ENCODE measurements at regions not wholly inside any gene's neighbourhood (a gene's known extent, or its start where the extent isn't known, plus 50 kb on each side); places are given as distances from the start of the nearest gene placed in this dataset.
"Not testable (repeated sequence)": the region's sequence is repeated elsewhere in the genome, so short reads cannot be mapped to it uniquely, and the experiment has no call there.

GRCh38 chr15:34528055-34528754 lies 55.2 kb downstream of the GOLGA8B start:
- H3K27me3 ChIP-seq (ENCODE audit: control insufficient read depth in 1 of 2, insufficient read depth in 2 of 2, low read length in 2 of 2); H3K9me3 ChIP-seq (ENCODE audit: control insufficient read depth in 1 of 2, insufficient read depth in 1 of 2, low read length in 2 of 2); H3K9me3 Mint-ChIP-seq; intact Hi-C loops (cut with DNase I, micrococcal nuclease); H3K36me3 Mint-ChIP-seq (ENCODE audit: low read depth); H3K4me3 ChIP-seq (ENCODE audit: low read length); ATAC-seq (ENCODE audit: poor library complexity); H3K27ac ChIP-seq (ENCODE audit: low read depth in 1 of 2, low read length in 2 of 2); H3K27ac Mint-ChIP-seq; H3K4me3 Mint-ChIP-seq; POLR2A ChIA-PET; CTCF ChIA-PET; DNase-seq; H3K36me3 ChIP-seq (ENCODE audit: insufficient read depth, low read length); H3K4me1 Mint-ChIP-seq (ENCODE audit: low read depth); H3K4me1 ChIP-seq (ENCODE audit: insufficient read depth, low read length); H3K27me3 Mint-ChIP-seq: not testable (repeated sequence)

GRCh38 chr15:34527641-34528040 lies 55.8 kb downstream of the GOLGA8B start:
- H3K27ac ChIP-seq (ENCODE audit: low read depth in 1 of 2, low read length in 2 of 2); H3K4me3 ChIP-seq (ENCODE audit: low read length); POLR2A ChIA-PET; H3K27me3 ChIP-seq (ENCODE audit: control insufficient read depth in 1 of 2, insufficient read depth in 2 of 2, low read length in 2 of 2); H3K4me3 Mint-ChIP-seq; H3K9me3 ChIP-seq (ENCODE audit: control insufficient read depth in 1 of 2, insufficient read depth in 1 of 2, low read length in 2 of 2); CTCF ChIA-PET; intact Hi-C loops (cut with DNase I, micrococcal nuclease); ATAC-seq (ENCODE audit: poor library complexity); H3K27ac Mint-ChIP-seq; H3K36me3 Mint-ChIP-seq (ENCODE audit: low read depth); H3K27me3 Mint-ChIP-seq; DNase-seq; H3K4me1 ChIP-seq (ENCODE audit: insufficient read depth, low read length); H3K9me3 Mint-ChIP-seq; H3K4me1 Mint-ChIP-seq (ENCODE audit: low read depth); H3K36me3 ChIP-seq (ENCODE audit: insufficient read depth, low read length): not testable (repeated sequence)

GRCh38 chr15:34523849-34524248 lies 59.6 kb downstream of the GOLGA8B start:
- H3K27ac Mint-ChIP-seq; H3K4me3 Mint-ChIP-seq; CTCF ChIA-PET; POLR2A ChIA-PET; H3K27ac ChIP-seq (ENCODE audit: low read depth in 1 of 2, low read length in 2 of 2); H3K9me3 Mint-ChIP-seq; H3K4me3 ChIP-seq (ENCODE audit: low read length); intact Hi-C loops (cut with DNase I, micrococcal nuclease); DNase-seq; H3K9me3 ChIP-seq (ENCODE audit: control insufficient read depth in 1 of 2, insufficient read depth in 1 of 2, low read length in 2 of 2); H3K27me3 Mint-ChIP-seq; H3K27me3 ChIP-seq (ENCODE audit: control insufficient read depth in 1 of 2, insufficient read depth in 2 of 2, low read length in 2 of 2); H3K36me3 ChIP-seq (ENCODE audit: insufficient read depth, low read length); H3K36me3 Mint-ChIP-seq (ENCODE audit: low read depth); H3K4me1 Mint-ChIP-seq (ENCODE audit: low read depth); H3K4me1 ChIP-seq (ENCODE audit: insufficient read depth, low read length); ATAC-seq (ENCODE audit: poor library complexity): not testable (repeated sequence)

GRCh38 chr15:34522601-34523000 lies 60.9 kb downstream of the GOLGA8B start:
- H3K9me3 Mint-ChIP-seq; H3K27ac Mint-ChIP-seq; H3K4me3 Mint-ChIP-seq; H3K27ac ChIP-seq (ENCODE audit: low read depth in 1 of 2, low read length in 2 of 2); DNase-seq; intact Hi-C loops (cut with DNase I, micrococcal nuclease); H3K4me1 ChIP-seq (ENCODE audit: insufficient read depth, low read length); H3K4me3 ChIP-seq (ENCODE audit: low read length); ATAC-seq (ENCODE audit: poor library complexity); H3K9me3 ChIP-seq (ENCODE audit: control insufficient read depth in 1 of 2, insufficient read depth in 1 of 2, low read length in 2 of 2); H3K36me3 ChIP-seq (ENCODE audit: insufficient read depth, low read length); POLR2A ChIA-PET; CTCF ChIA-PET; H3K27me3 ChIP-seq (ENCODE audit: control insufficient read depth in 1 of 2, insufficient read depth in 2 of 2, low read length in 2 of 2); H3K4me1 Mint-ChIP-seq (ENCODE audit: low read depth); H3K36me3 Mint-ChIP-seq (ENCODE audit: low read depth): not testable (repeated sequence)
- peaks cover 14% of the 10 kb centered on the region for H3K27me3 Mint-ChIP-seq

- POLR2A ChIA-PET; intact Hi-C loops (cut with DNase I, micrococcal nuclease); CTCF ChIA-PET: not testable (repeated sequence)
Measured at GRCh38 chr15:34521802-34522485, 61.5 kb downstream of the GOLGA8B start.

More at GRCh38 chr15:34521802-34522485, 61.5 kb downstream of the GOLGA8B start:
- not testable (repeated sequence) for DNase-seq; H3K4me1 ChIP-seq (ENCODE audit: insufficient read depth, low read length); H3K36me3 Mint-ChIP-seq (ENCODE audit: low read depth); H3K9me3 Mint-ChIP-seq; H3K9me3 ChIP-seq (ENCODE audit: control insufficient read depth in 1 of 2, insufficient read depth in 1 of 2, low read length in 2 of 2); ATAC-seq (ENCODE audit: poor library complexity); H3K27ac Mint-ChIP-seq; H3K36me3 ChIP-seq (ENCODE audit: insufficient read depth, low read length); H3K4me3 Mint-ChIP-seq; H3K27me3 ChIP-seq (ENCODE audit: control insufficient read depth in 1 of 2, insufficient read depth in 2 of 2, low read length in 2 of 2); H3K27ac ChIP-seq (ENCODE audit: low read depth in 1 of 2, low read length in 2 of 2); H3K4me1 Mint-ChIP-seq (ENCODE audit: low read depth); H3K4me3 ChIP-seq (ENCODE audit: low read length)
- peaks cover 18% of the 10 kb centered on the region for H3K27me3 Mint-ChIP-seq

Measured in CD4-positive, alpha-beta T cell (primary cell).